ENCODE measurements at regions not wholly inside any gene's neighbourhood (a gene's known extent, or its start where the extent isn't known, plus 50 kb on each side); places are given as distances from the start of the nearest gene placed in this dataset.

DNA sequence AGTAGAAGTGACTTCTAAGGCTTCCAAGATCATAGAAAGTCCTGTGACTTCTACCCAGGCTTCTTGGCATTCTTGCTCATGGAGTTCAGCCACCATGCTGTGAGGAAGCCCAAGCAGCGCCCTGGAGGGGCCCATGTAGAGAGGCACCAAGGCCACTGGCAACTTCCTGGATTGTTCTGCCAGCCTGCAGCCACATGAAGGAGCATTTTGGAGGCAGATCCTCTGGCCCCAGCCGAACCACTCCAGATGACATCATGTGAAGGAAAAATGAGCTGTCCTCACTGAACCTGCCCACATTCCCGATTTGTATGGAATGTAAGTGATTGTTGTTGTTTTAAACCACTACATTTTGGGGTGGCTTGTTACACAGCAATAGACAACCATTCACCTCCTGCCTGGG is 51.5 kb upstream of the MNX1 start:
- Histone ChIP-seq H3K4me1 (no peaks in the 10 kb centered on the region), H3K4me3 (no peak overlapping the region), H3K27me3 (peaks cover 0 to 4% of the 10 kb centered on the region in 2 donors), H3K27ac (no peak overlapping the region), H3K36me3 (no peaks in the 10 kb centered on the region), H3K9me3 (peaks cover 6 to 49% of the 10 kb centered on the region in 2 donors)
- intact Hi-C loops (cut with DNase I; ENCODE audit: low total_unique reads) = no loop called here
- DNase-seq (ENCODE audit: low spot score in 2 of 2) = no peak
- no peak for TF ChIP-seq POLR2AphosphoS5 (IDR thresholded peaks at IDR 0.05)
- TF ChIP-seq, protein P1, sequence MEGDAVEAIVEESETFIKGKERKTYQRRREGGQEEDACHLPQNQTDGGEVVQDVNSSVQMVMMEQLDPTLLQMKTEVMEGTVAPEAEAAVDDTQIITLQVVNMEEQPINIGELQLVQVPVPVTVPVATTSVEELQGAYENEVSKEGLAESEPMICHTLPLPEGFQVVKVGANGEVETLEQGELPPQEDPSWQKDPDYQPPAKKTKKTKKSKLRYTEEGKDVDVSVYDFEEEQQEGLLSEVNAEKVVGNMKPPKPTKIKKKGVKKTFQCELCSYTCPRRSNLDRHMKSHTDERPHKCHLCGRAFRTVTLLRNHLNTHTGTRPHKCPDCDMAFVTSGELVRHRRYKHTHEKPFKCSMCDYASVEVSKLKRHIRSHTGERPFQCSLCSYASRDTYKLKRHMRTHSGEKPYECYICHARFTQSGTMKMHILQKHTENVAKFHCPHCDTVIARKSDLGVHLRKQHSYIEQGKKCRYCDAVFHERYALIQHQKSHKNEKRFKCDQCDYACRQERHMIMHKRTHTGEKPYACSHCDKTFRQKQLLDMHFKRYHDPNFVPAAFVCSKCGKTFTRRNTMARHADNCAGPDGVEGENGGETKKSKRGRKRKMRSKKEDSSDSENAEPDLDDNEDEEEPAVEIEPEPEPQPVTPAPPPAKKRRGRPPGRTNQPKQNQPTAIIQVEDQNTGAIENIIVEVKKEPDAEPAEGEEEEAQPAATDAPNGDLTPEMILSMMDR (IDR thresholded peaks at IDR 0.05) = no peak
- no peak for TF ChIP-seq POLR2A (IDR thresholded peaks at IDR 0.05)

DNA sequence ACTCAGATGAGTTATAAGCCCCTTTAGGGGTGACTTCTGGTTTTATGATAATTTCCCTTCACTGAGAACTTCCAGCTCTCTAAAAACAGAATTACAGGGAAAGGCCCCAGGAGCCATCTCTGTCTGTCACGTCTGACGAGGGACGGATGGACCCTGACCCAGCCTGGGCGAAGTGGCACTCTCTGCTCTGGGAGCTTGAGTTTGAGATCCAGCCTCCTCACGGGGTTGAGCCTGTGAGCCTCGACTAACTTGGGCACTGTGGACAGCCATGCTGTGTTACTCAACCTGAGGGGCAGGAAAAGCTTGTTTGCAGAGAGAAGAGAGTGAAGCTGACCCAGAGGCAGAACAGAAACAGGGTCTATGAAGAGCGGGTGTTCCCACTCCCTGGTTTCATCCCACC is 54.6 kb upstream of the MNX1 start:
- Histone ChIP-seq H3K27me3 (no peaks in the 10 kb centered on the region), H3K4me3 (no peak overlapping the region), H3K9me3 (peaks cover 6 to 44% of the 10 kb centered on the region in 2 donors), H3K36me3 (no peaks in the 10 kb centered on the region), H3K27ac (no peak overlapping the region), H3K4me1 (no peaks in the 10 kb centered on the region)
- intact Hi-C loops (cut with DNase I; ENCODE audit: low total_unique reads) = no loop called here
- DNase-seq (ENCODE audit: low spot score in 2 of 2) = no peak
- no peak for TF ChIP-seq POLR2A (IDR thresholded peaks at IDR 0.05)
- TF ChIP-seq POLR2AphosphoS5 (IDR thresholded peaks at IDR 0.05) = no peak
- TF ChIP-seq, protein P1 (IDR thresholded peaks at IDR 0.05) = no peak

DNA sequence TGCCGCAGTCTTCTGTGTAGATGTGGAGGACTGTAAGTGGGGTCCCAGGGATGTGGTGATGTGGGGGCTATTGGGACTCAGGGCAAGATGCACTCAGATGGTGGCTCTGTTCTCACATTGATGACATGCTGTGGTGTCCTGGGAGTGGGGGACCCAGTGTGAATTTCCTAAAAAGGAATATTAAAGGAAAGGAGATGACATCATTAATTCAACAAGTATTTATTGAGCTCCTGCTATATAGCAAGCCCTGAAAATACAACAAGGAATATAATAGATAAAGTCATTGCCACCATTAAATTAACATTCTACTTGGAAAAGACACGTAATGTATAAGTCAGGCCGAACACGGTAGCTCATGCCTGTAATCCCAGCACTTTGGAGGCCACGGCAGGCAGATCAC is 61.9 kb upstream of the MNX1 start:
- Histone ChIP-seq H3K4me3 (no peak overlapping the region), H3K4me1 (no peaks in the 10 kb centered on the region), H3K9me3 (peaks cover 0 to 6% of the 10 kb centered on the region in 2 donors), H3K36me3 (no peaks in the 10 kb centered on the region), H3K27me3 (peaks cover 0 to 20% of the 10 kb centered on the region in 2 donors), H3K27ac (no peak overlapping the region)
- no peak for DNase-seq (ENCODE audit: low spot score in 2 of 2)
- intact Hi-C loops (cut with DNase I; ENCODE audit: low total_unique reads) = no loop called here
- TF ChIP-seq, protein P1 (IDR thresholded peaks at IDR 0.05) = no peak
- TF ChIP-seq POLR2A (IDR thresholded peaks at IDR 0.05) (no peak), POLR2AphosphoS5 (IDR thresholded peaks at IDR 0.05) (no peak)

DNA sequence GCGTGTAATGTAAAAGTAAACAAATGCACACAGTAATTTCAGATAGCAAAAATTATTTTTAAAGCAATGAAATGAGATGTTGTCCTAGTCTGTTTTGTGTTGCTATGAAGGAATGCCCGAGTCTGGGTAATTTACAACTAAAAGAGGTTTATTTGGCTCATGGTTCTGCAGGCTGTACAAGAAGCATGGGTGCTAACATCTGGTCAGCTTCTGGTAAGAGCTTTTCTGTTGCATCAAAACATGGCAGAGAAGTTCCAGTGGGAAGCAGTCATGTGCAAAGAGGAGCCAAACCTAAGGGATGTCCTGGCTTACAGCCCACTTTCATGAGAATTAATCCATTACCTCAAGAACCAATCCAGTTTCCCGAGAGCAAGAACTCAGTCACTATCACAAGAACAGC is 62.9 kb upstream of the MNX1 start:
- DNase-seq (ENCODE audit: low spot score in 2 of 2) = no peak
- Histone ChIP-seq H3K4me3 (no peak overlapping the region), H3K4me1 (no peaks in the 10 kb centered on the region), H3K9me3 (peaks cover 0 to 6% of the 10 kb centered on the region in 2 donors), H3K36me3 (no peaks in the 10 kb centered on the region), H3K27ac (no peak overlapping the region), H3K27me3 (peaks cover 0 to 29% of the 10 kb centered on the region in 2 donors)
- intact Hi-C loops (cut with DNase I; ENCODE audit: low total_unique reads) = no loop called here
- TF ChIP-seq POLR2A (IDR thresholded peaks at IDR 0.05) (no peak), POLR2AphosphoS5 (IDR thresholded peaks at IDR 0.05) (no peak)
- TF ChIP-seq, protein P1 (IDR thresholded peaks at IDR 0.05) = no peak

DNA sequence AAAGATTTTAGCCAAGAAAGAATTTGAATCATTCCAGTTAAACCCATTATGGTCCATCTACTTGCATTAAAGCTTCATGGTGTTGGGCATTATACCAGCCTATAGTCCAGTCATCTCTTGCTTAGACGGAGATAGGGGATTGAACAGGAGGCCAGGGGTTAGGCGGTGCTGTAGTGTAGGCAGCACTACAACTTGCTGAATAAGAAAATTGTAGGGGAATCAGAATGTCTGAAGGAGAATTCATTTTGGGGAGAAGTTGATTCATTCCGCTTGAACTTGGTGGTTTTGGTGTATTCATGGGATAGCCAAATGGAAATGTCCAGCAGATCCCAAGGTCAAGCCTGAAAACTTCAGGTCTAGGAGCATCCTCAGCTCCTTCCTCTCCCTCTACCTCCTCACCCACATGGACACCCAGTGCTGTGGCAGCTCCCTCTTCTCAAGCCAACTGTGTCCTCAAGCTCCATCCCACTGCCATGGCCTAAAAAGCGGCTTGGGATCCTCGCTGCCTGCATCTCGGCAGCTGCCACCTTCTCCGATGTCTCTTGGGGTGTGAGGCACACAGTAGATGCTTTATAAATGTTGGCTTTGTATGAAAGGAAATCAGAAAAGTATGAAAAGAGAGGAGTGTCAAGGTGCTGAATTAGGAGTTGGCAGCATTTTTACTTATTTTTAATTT is 63.6 kb upstream of the MNX1 start:
- TF ChIP-seq POLR2AphosphoS5 (IDR thresholded peaks at IDR 0.05) (no peak), POLR2A (IDR thresholded peaks at IDR 0.05) (no peak)
- TF ChIP-seq, protein P1 (IDR thresholded peaks at IDR 0.05) = no peak
- Histone ChIP-seq H3K27ac (no peak overlapping the region), H3K36me3 (no peaks in the 10 kb centered on the region), H3K27me3 (peaks cover 0 to 33% of the 10 kb centered on the region in 2 donors), H3K4me1 (no peaks in the 10 kb centered on the region), H3K4me3 (no peak overlapping the region), H3K9me3 (peaks cover 0 to 6% of the 10 kb centered on the region in 2 donors)
- intact Hi-C loops (cut with DNase I; ENCODE audit: low total_unique reads) = no loop called here
- DNase-seq (ENCODE audit: low spot score in 2 of 2) = peak in 1 of 2 donors; percentile 17

Data from breast epithelium (tissue), 4 donors.